H1 (cell line): ENCODE measurements at regions not wholly inside any gene's neighbourhood (a gene's known extent, or its start where the extent isn't known, plus 50 kb on each side); places are given as distances from the start of the nearest gene placed in this dataset.

ENCODE experiments used
- CTCF ChIA-PET: fragments of 300-600 bp; sonication (Branson Sonifier 250); formaldehyde crosslinking; loops from one replicate; lab custom pipeline; 2021; ENCODE audit not compliant: partially characterized antibody; lab: Charles Lee
- POLR2A ChIA-PET: fragments of 300-600 bp; sonication (Branson Sonifier 250); formaldehyde crosslinking; loops from one replicate; lab custom pipeline; 2021; ENCODE audit warnings: inconsistent platforms; ENCODE audit not compliant: partially characterized antibody; lab: Charles Lee
- DNase-seq, 2 experiments: peaks; one replicate each; pipeline versions ENCODE4 v3.0.0 to v3.0.0-alpha.2; 2010 to 2022; ENCODE audit warnings: low spot score in 2 of 2, low read depth in 1 of 2, mixed read lengths in 1 of 2
- FAIRE-seq: peaks from 2 replicates; lab custom pipeline; 2011; peaks lifted over from hg19 to GRCh38; lab: Jason Lieb, UNC
- H2AFZ ChIP-seq: 2 replicates; pipeline ENCODE4 v1.8.1; 2012; ENCODE audit warnings: low read length, inconsistent platforms
- H2AK5ac ChIP-seq: 2 replicates; pipeline ENCODE4 v1.6.1; 2013; ENCODE audit warnings: low read depth, low read length
- H2BK120ac ChIP-seq: replicated peaks from 2 replicates; pipeline ENCODE3; 2013; ENCODE audit warnings: low read depth, low read length, inconsistent platforms
- H2BK12ac ChIP-seq: 2 replicates; pipeline ENCODE4 v1.6.1; 2013; ENCODE audit warnings: low read depth, low read length
- H2BK15ac ChIP-seq: 2 replicates; pipeline ENCODE4 v1.6.1; 2013; ENCODE audit warnings: low read length
- H2BK20ac ChIP-seq: 2 replicates; pipeline ENCODE4 v1.6.1; 2013; ENCODE audit warnings: low read length
- H2BK5ac ChIP-seq: 2 replicates; pipeline ENCODE4 v1.6.1; 2013; ENCODE audit warnings: low read depth, low read length
- H3K14ac ChIP-seq: 2 replicates; pipeline ENCODE4 v1.6.1; 2013; ENCODE audit warnings: inconsistent platforms; ENCODE audit not compliant: insufficient read length
- H3K18ac ChIP-seq: 2 replicates; pipeline ENCODE4 v1.6.1; 2013; ENCODE audit warnings: low read length; ENCODE audit errors: extremely low read depth
- H3K23ac ChIP-seq: 2 replicates; pipeline ENCODE4 v1.6.1; 2013; ENCODE audit warnings: inconsistent platforms; ENCODE audit not compliant: insufficient read length
- H3K23me2 ChIP-seq: 2 replicates; pipeline ENCODE4 v1.6.1; 2013; ENCODE audit warnings: low read depth, low read length
- H3K27ac ChIP-seq: 2 replicates; pipeline ENCODE4 v1.6.1; 2011; ENCODE audit warnings: low read depth, low read length, inconsistent platforms
- H3K27me3 ChIP-seq, 4 experiments: replicated peaks in 1 of 4; 1 replicate in 1 of 4; 2 replicates in 3 of 4; pipeline versions ENCODE4 v1.6.1 to v1.8.1; 2011 to 2013; ENCODE audit warnings: low read length in 3 of 4, mild to moderate bottlenecking in 3 of 4, inconsistent platforms in 2 of 4, mixed read lengths in 2 of 4, moderate library complexity in 1 of 4; ENCODE audit not compliant: control insufficient read depth in 3 of 4, insufficient read depth in 3 of 4; ENCODE audit errors: extremely low read depth in 1 of 4
- H3K36me3 ChIP-seq, 4 experiments: 2 replicates each; pipeline versions ENCODE4 v1.6.1 to v1.8.1; 2011 to 2013; ENCODE audit warnings: mild to moderate bottlenecking in 4 of 4, low read length in 3 of 4, moderate library complexity in 2 of 4, control low read depth in 1 of 4, inconsistent platforms in 1 of 4; ENCODE audit not compliant: insufficient read depth in 4 of 4, control insufficient read depth in 2 of 4
- H3K4ac ChIP-seq: replicated peaks from 2 replicates; pipeline ENCODE3; 2013; ENCODE audit warnings: low read length, low read depth, mixed read lengths, inconsistent platforms; ENCODE audit not compliant: insufficient read length
- H3K4me1 ChIP-seq, 4 experiments: replicated peaks in 1 of 4; 1 replicate in 1 of 4; 2 replicates in 3 of 4; pipeline versions ENCODE4 v1.6.1 to v1.8.1; 2011 to 2013; ENCODE audit warnings: low read length in 3 of 4, inconsistent platforms in 2 of 4, mixed read lengths in 1 of 4; ENCODE audit not compliant: insufficient read depth in 4 of 4, control insufficient read depth in 3 of 4
- H3K4me2 ChIP-seq, 2 experiments: 2 replicates each; pipeline versions ENCODE4 v1.6.1 to v1.8.1; 2011 to 2013; ENCODE audit warnings: low read depth in 2 of 2, low read length in 2 of 2, control low read depth in 1 of 2, inconsistent platforms in 1 of 2, mild to moderate bottlenecking in 1 of 2; ENCODE audit not compliant: insufficient read depth in 1 of 2
- H3K4me3 ChIP-seq, 4 experiments: fragments of 200-600, 300-600 bp in 1 of 4; sonication (generic), shearing (Covaris generic), sonication (Bioruptor Twin) in 1 of 4; 2 replicates each; pipeline versions ENCODE4 v1.5.1 to v1.8.1; 2011 to 2016; ENCODE audit warnings: low read length in 4 of 4, low read depth in 3 of 4, control low read depth in 2 of 4, inconsistent platforms in 2 of 4, mild to moderate bottlenecking in 2 of 4, mixed read lengths in 1 of 4, moderate library complexity in 1 of 4; ENCODE audit not compliant: insufficient read depth in 2 of 4; ENCODE audit errors: extremely low read depth in 1 of 4
- H3K56ac ChIP-seq: replicated peaks from 2 replicates; pipeline ENCODE3; 2013; ENCODE audit warnings: low read depth, mild to moderate bottlenecking, mixed read lengths, low read length, inconsistent platforms; ENCODE audit not compliant: insufficient read length
- H3K79me1 ChIP-seq: 2 replicates; pipeline ENCODE4 v1.6.1; 2013; ENCODE audit warnings: low read depth, low read length, control low read depth
- H3K79me2 ChIP-seq, 2 experiments: 2 replicates each; pipeline versions ENCODE4 v1.6.1 to v1.8.1; 2012 to 2013; ENCODE audit warnings: low read length in 2 of 2, mild to moderate bottlenecking in 2 of 2, inconsistent platforms in 1 of 2; ENCODE audit not compliant: insufficient read depth in 2 of 2, control insufficient read depth in 1 of 2
- H3K9ac ChIP-seq, 4 experiments: replicated peaks in 1 of 4; 1 replicate in 1 of 4; 2 replicates in 3 of 4; pipeline versions ENCODE4 v1.6.1 to v1.8.1; 2011 to 2013; ENCODE audit warnings: low read depth in 3 of 4, low read length in 3 of 4, control low read depth in 2 of 4, mild to moderate bottlenecking in 2 of 4, moderate library complexity in 2 of 4, inconsistent platforms in 1 of 4; ENCODE audit errors: extremely low read depth in 1 of 4
- H3K9me3 ChIP-seq, 2 experiments: 2 replicates each; pipeline versions ENCODE4 v1.6.1 to v1.8.1; 2012 to 2013; ENCODE audit warnings: mild to moderate bottlenecking in 2 of 2, moderate library complexity in 2 of 2, control low read depth in 1 of 2, inconsistent platforms in 1 of 2, low read depth in 1 of 2, low read length in 1 of 2, mixed read lengths in 1 of 2; ENCODE audit not compliant: insufficient read depth in 2 of 2
- H4K20me1 ChIP-seq, 2 experiments: replicated peaks in 1 of 2; 2 replicates each; pipeline versions ENCODE3 to v1.8.1; 2011 to 2013; ENCODE audit warnings: inconsistent platforms in 2 of 2, low read length in 2 of 2, mild to moderate bottlenecking in 1 of 2; ENCODE audit not compliant: insufficient read depth in 2 of 2, control insufficient read depth in 1 of 2
- H4K5ac ChIP-seq: 2 replicates; pipeline ENCODE4 v1.6.1; 2013; ENCODE audit warnings: low read length, low read depth, mixed read lengths, inconsistent platforms; ENCODE audit not compliant: insufficient read length
- H4K8ac ChIP-seq: 2 replicates; pipeline ENCODE4 v1.8.0; 2013; ENCODE audit warnings: mild to moderate bottlenecking, moderate library complexity, low read length, inconsistent platforms; ENCODE audit not compliant: insufficient read depth; ENCODE audit errors: extremely low read depth
- H4K91ac ChIP-seq: replicated peaks from 2 replicates; pipeline ENCODE3; 2013; ENCODE audit warnings: low read length, mixed read lengths, inconsistent platforms; ENCODE audit not compliant: insufficient read length
- CTBP2 ChIP-seq: IDR thresholded peaks from 2 replicates; pipeline ENCODE4 v1.7.0; 2011; ENCODE audit warnings: borderline replicate concordance, mild to moderate bottlenecking, moderate library complexity, mixed read lengths, low read length; ENCODE audit not compliant: insufficient read depth, insufficient read length
- KDM4A ChIP-seq: IDR thresholded peaks from one replicate; pipeline ENCODE4 v1.7.1; 2012; ENCODE audit warnings: low read depth, mild to moderate bottlenecking, moderate library complexity, low read length, inconsistent platforms; ENCODE audit not compliant: severe bottlenecking
- WGBS, 2 experiments: shearing (Covaris generic) in 1 of 2; methylation state at CpG; one replicate each; pipeline versions ENCODE4 v1.1.6 to v1.1.7; 2013 to 2015; ENCODE audit warnings: low lambda C conversion rate in 2 of 2, mixed read lengths in 2 of 2, inconsistent platforms in 1 of 2, low coverage in 1 of 2, missing lambda C conversion rate in 1 of 2; ENCODE audit not compliant: insufficient replicate concordance in 2 of 2, insufficient coverage in 1 of 2, insufficient read length in 1 of 2; ENCODE audit errors: extremely low coverage in 1 of 2, missing lambda C conversion rate in 1 of 2; 5-methylcytosine and 5-hydroxymethylcytosine counted together

GRCh38 chr3:139292711-139293664 is 50.8 kb upstream of the MRPS22 start:
- H3K9me3 ChIP-seq, result no peaks in the 10 kb centered on the region
- FAIRE-seq, result no peak
- no peaks in the 10 kb centered on the region for H3K79me2 ChIP-seq
- no peak overlapping the region for H2AFZ ChIP-seq
- H3K4ac ChIP-seq, result no peak overlapping the region
- H3K56ac ChIP-seq, result no peak overlapping the region
- no peaks in the 10 kb centered on the region; a peak in 1 of 7 replicates for H3K4me1 ChIP-seq
- no peak overlapping the region for H3K18ac ChIP-seq
- no peak overlapping the region for H2BK5ac ChIP-seq
- H3K4me2 ChIP-seq, result no peak overlapping the region
- no peak for DNase-seq
- CTCF ChIA-PET, result interaction anchor here (1.6 kb wide), 1 partner anchor 181 kb away, joined by 4 read pairs; no protein-coding TSS in a partner anchor
- no peak overlapping the region for H2BK120ac ChIP-seq
- no peak overlapping the region for H3K14ac ChIP-seq
- POLR2A ChIA-PET, result no interaction called here
- H3K23ac ChIP-seq, result no peak overlapping the region
- no peak overlapping the region for H3K27ac ChIP-seq
- no peak overlapping the region for H2BK12ac ChIP-seq
- H2BK15ac ChIP-seq, result no peak overlapping the region
- H4K5ac ChIP-seq, result no peak overlapping the region
- 89% methylated on average over 15 of the region's 15 CpGs; no CpG with 5 or more reads in 1 of the 2 experiments for WGBS, 2 experiments
- H2BK20ac ChIP-seq, result no peak overlapping the region
- no peaks in the 10 kb centered on the region for H4K20me1 ChIP-seq
- H3K4me3 ChIP-seq, result no peak overlapping the region
- H4K8ac ChIP-seq, result no peak overlapping the region
- H3K23me2 ChIP-seq, result no peaks in the 10 kb centered on the region
- H2AK5ac ChIP-seq, result no peak overlapping the region
- no peak overlapping the region for H3K9ac ChIP-seq
- H4K91ac ChIP-seq, result no peak overlapping the region
- no peaks in the 10 kb centered on the region for H3K79me1 ChIP-seq
- no peaks in the 10 kb centered on the region for H3K27me3 ChIP-seq
- H3K36me3 ChIP-seq, result no peaks in the 10 kb centered on the region
- TF ChIP-seq CTBP2 (no peak), KDM4A (no peak)
